ENCODE measurements at regions not wholly inside any gene's neighbourhood (a gene's known extent, or its start where the extent isn't known, plus 50 kb on each side); places are given as distances from the start of the nearest gene placed in this dataset.
"Not testable (repeated sequence)": the region's sequence is repeated elsewhere in the genome, so short reads cannot be mapped to it uniquely, and the experiment has no call there.

GRCh38 chrX:150225266-150225665 lies 137.9 kb upstream of the MAMLD1 start:
- Mint-ChIP-seq H3K4me1 (no peaks in the 10 kb centered on the region), H3K27me3 (ENCODE audit: low read depth in 3 of 3) (peaks cover 2 to 16% (median 5%) of the 10 kb centered on the region in 3 donors), H3K27ac (no peak overlapping the region), H3K36me3 (no peaks in the 10 kb centered on the region), H3K4me3 (no peak overlapping the region), H3K9me3 (no peaks in the 10 kb centered on the region)
- DNase-seq = no peak

GRCh38 chrX:150225756-150226155 lies 137.4 kb upstream of the MAMLD1 start:
- Mint-ChIP-seq H3K4me3 (no peak overlapping the region), H3K27me3 (ENCODE audit: low read depth in 3 of 3) (peaks cover 3 to 14% (median 5%) of the 10 kb centered on the region in 3 donors), H3K36me3 (no peaks in the 10 kb centered on the region), H3K27ac (no peak overlapping the region), H3K4me1 (no peaks in the 10 kb centered on the region), H3K9me3 (no peaks in the 10 kb centered on the region)
- DNase-seq = no peak

GRCh38 chrX:150226223-150226965 lies 136.7 kb upstream of the MAMLD1 start:
- no peak for DNase-seq
- Mint-ChIP-seq H3K9me3 (no peaks in the 10 kb centered on the region), H3K27ac (no peak overlapping the region), H3K36me3 (no peaks in the 10 kb centered on the region), H3K4me3 (no peak overlapping the region), H3K27me3 (ENCODE audit: low read depth in 3 of 3) (peaks cover 3 to 10% (median 5%) of the 10 kb centered on the region in 3 donors), H3K4me1 (no peaks in the 10 kb centered on the region)

GRCh38 chrX:150227321-150227860 lies 135.7 kb upstream of the MAMLD1 start:
- DNase-seq = no peak
- H3K9me3 Mint-ChIP-seq = no peaks in the 10 kb centered on the region
- H3K27me3 Mint-ChIP-seq (ENCODE audit: low read depth in 3 of 3) = peaks cover 5 to 7% (median 6%) of the 10 kb centered on the region in 3 donors
- no peaks in the 10 kb centered on the region for H3K36me3 Mint-ChIP-seq
- no peaks in the 10 kb centered on the region for H3K4me1 Mint-ChIP-seq
- H3K27ac Mint-ChIP-seq = no peak overlapping the region
- no peak overlapping the region for H3K4me3 Mint-ChIP-seq

GRCh38 chrX:150227873-150228410 lies 135.2 kb upstream of the MAMLD1 start:
- Mint-ChIP-seq H3K36me3 (no peaks in the 10 kb centered on the region), H3K27me3 (ENCODE audit: low read depth in 3 of 3) (peaks cover 5 to 8% (median 7%) of the 10 kb centered on the region in 3 donors), H3K27ac (no peak overlapping the region), H3K4me1 (no peaks in the 10 kb centered on the region), H3K4me3 (no peak overlapping the region), H3K9me3 (no peaks in the 10 kb centered on the region)
- DNase-seq = no peak

- H3K4me3 Mint-ChIP-seq = no peak overlapping the region
- no peaks in the 10 kb centered on the region for H3K4me1 Mint-ChIP-seq
- no peak overlapping the region for H3K27ac Mint-ChIP-seq
- H3K9me3 Mint-ChIP-seq = no peaks in the 10 kb centered on the region
- H3K27me3 Mint-ChIP-seq (ENCODE audit: low read depth in 3 of 3) = peaks cover 5 to 8% (median 7%) of the 10 kb centered on the region in 3 donors
- no peak for DNase-seq
- H3K36me3 Mint-ChIP-seq = no peaks in the 10 kb centered on the region
Observed at GRCh38 chrX:150228431-150228830, 134.7 kb upstream of the MAMLD1 start.

GRCh38 chrX:150229030-150229429 lies 134.1 kb upstream of the MAMLD1 start:
- Mint-ChIP-seq H3K36me3 (no peaks in the 10 kb centered on the region), H3K27ac (no peak overlapping the region), H3K27me3 (ENCODE audit: low read depth in 3 of 3) (peaks cover 5 to 8% (median 7%) of the 10 kb centered on the region in 3 donors), H3K4me1 (no peaks in the 10 kb centered on the region), H3K4me3 (no peak overlapping the region), H3K9me3 (no peaks in the 10 kb centered on the region)
- DNase-seq = no peak

GRCh38 chrX:150229481-150229880 lies 133.6 kb upstream of the MAMLD1 start:
- Mint-ChIP-seq H3K27me3 (ENCODE audit: low read depth in 3 of 3) (peaks cover 4 to 8% (median 7%) of the 10 kb centered on the region in 3 donors), H3K4me3 (no peak overlapping the region), H3K27ac (no peak overlapping the region), H3K36me3 (no peaks in the 10 kb centered on the region), H3K4me1 (no peaks in the 10 kb centered on the region), H3K9me3 (no peaks in the 10 kb centered on the region)
- DNase-seq = no peak

- H3K4me1 Mint-ChIP-seq; H3K27me3 Mint-ChIP-seq (ENCODE audit: low read depth in 3 of 3); H3K4me3 Mint-ChIP-seq; H3K27ac Mint-ChIP-seq; H3K36me3 Mint-ChIP-seq; H3K9me3 Mint-ChIP-seq; DNase-seq: not testable (repeated sequence)
Observed at GRCh38 chrX:150230952-150231351, 132.2 kb upstream of the MAMLD1 start.

GRCh38 chrX:150231368-150231767 lies 131.7 kb upstream of the MAMLD1 start:
- H3K4me3 Mint-ChIP-seq; H3K9me3 Mint-ChIP-seq; H3K27me3 Mint-ChIP-seq (ENCODE audit: low read depth in 3 of 3): not testable (repeated sequence)

GRCh38 chrX:150232222-150232621 lies 130.9 kb upstream of the MAMLD1 start:
- not testable (repeated sequence) for H3K27me3 Mint-ChIP-seq (ENCODE audit: low read depth in 3 of 3); H3K27ac Mint-ChIP-seq; H3K9me3 Mint-ChIP-seq; DNase-seq; H3K36me3 Mint-ChIP-seq; H3K4me3 Mint-ChIP-seq; H3K4me1 Mint-ChIP-seq

More at GRCh38 chrX:150231368-150231767, 131.7 kb upstream of the MAMLD1 start:
- DNase-seq, H3K36me3 Mint-ChIP-seq, H3K27ac Mint-ChIP-seq, H3K4me1 Mint-ChIP-seq: not testable (repeated sequence)

GRCh38 chrX:150234126-150234525 lies 129.0 kb upstream of the MAMLD1 start:
- DNase-seq = no peak
- Mint-ChIP-seq H3K9me3 (no peaks in the 10 kb centered on the region), H3K4me1 (no peaks in the 10 kb centered on the region), H3K4me3 (no peak overlapping the region), H3K36me3 (no peaks in the 10 kb centered on the region), H3K27me3 (ENCODE audit: low read depth in 3 of 3) (peaks cover 0 to 8% (median 2%) of the 10 kb centered on the region in 3 donors), H3K27ac (no peak overlapping the region)

GRCh38 chrX:150236327-150236726 lies 126.8 kb upstream of the MAMLD1 start:
- H3K4me1 Mint-ChIP-seq = no peaks in the 10 kb centered on the region
- no peak overlapping the region for H3K4me3 Mint-ChIP-seq
- H3K9me3 Mint-ChIP-seq = no peaks in the 10 kb centered on the region

GRCh38 chrX:150238632-150239382 lies 124.3 kb upstream of the MAMLD1 start:
- Mint-ChIP-seq H3K4me1 (no peaks in the 10 kb centered on the region), H3K36me3 (no peaks in the 10 kb centered on the region), H3K4me3 (no peak overlapping the region), H3K27me3 (ENCODE audit: low read depth in 3 of 3) (peaks cover 0 to 7% (median 0%) of the 10 kb centered on the region in 3 donors), H3K9me3 (no peaks in the 10 kb centered on the region), H3K27ac (no peak overlapping the region)
- DNase-seq = no peak

More at GRCh38 chrX:150236327-150236726, 126.8 kb upstream of the MAMLD1 start:
- Mint-ChIP-seq H3K27me3 (ENCODE audit: low read depth in 3 of 3) (peaks cover 0 to 6% (median 2%) of the 10 kb centered on the region in 3 donors), H3K27ac (no peak overlapping the region), H3K36me3 (no peaks in the 10 kb centered on the region)
- no peak for DNase-seq

All from immature natural killer cell (primary cell).